ENCODE measurements at regions not wholly inside any gene's neighbourhood (a gene's known extent, or its start where the extent isn't known, plus 50 kb on each side); places are given as distances from the start of the nearest gene placed in this dataset.
"Not testable (repeated sequence)": the region's sequence is repeated elsewhere in the genome, so short reads cannot be mapped to it uniquely, and the experiment has no call there.

- no peak for DNase-seq
- no peaks in the 10 kb centered on the region for H3K27me3 ChIP-seq
- no peaks in the 10 kb centered on the region for H3K4me1 ChIP-seq
- no peak overlapping the region for H3K4me3 ChIP-seq
- H3K36me3 ChIP-seq = no peaks in the 10 kb centered on the region
- H3K27ac ChIP-seq = no peak overlapping the region
- no peaks in the 10 kb centered on the region for H3K9me3 ChIP-seq
- no peak for TF ChIP-seq POLR2A (IDR thresholded peaks at IDR 0.05)
- TF ChIP-seq CTCF (IDR thresholded peaks at IDR 0.05) = no peak
- intact Hi-C loops (cut with DNase I; ENCODE audit: low total_unique reads) = no loop called here
These were observed 108.4 kb upstream of the RORA start for GRCh38 chr15:61337541-61337940.

- Histone ChIP-seq H3K36me3 (no peaks in the 10 kb centered on the region), H3K4me1 (no peaks in the 10 kb centered on the region), H3K4me3 (no peak overlapping the region), H3K27me3 (no peaks in the 10 kb centered on the region), H3K27ac (no peak overlapping the region), H3K9me3 (no peaks in the 10 kb centered on the region)
- intact Hi-C loops (cut with DNase I; ENCODE audit: low total_unique reads) = no loop called here
- DNase-seq = no peak
- no peak for TF ChIP-seq POLR2A (IDR thresholded peaks at IDR 0.05)
- TF ChIP-seq CTCF (IDR thresholded peaks at IDR 0.05) = no peak
These were observed 107.0 kb upstream of the RORA start for GRCh38 chr15:61336026-61336638.

- H3K4me3 ChIP-seq; H3K27ac ChIP-seq; intact Hi-C loops (cut with DNase I; ENCODE audit: low total_unique reads): not testable (repeated sequence)
These were observed 105.6 kb upstream of the RORA start for GRCh38 chr15:61334714-61335113.

DNA sequence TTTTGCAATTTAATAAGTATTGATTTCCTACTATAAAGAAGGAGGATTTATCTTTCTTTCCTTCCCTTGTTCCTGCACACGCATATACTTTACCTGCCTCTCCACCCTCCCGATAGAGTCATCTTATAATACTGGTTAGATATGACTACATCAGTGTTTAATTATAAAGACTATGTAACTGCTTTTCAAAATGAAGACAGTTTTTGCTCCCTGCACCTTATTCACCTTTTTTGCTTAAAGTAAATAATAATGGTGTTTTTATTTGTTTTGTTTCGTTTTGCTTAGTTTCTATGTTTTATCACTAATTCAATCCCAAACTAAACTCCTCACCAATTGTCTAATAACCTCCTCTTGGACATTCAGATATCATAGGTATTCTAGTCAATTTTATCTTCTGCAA, 101.9 kb upstream of the RORA start:
- no peak for DNase-seq
- intact Hi-C loops (cut with DNase I; ENCODE audit: low total_unique reads) = no loop called here
- no peaks in the 10 kb centered on the region for H3K27me3 ChIP-seq
- TF ChIP-seq CTCF (IDR thresholded peaks at IDR 0.05) (no peak), POLR2A (IDR thresholded peaks at IDR 0.05) (no peak)
- H3K9me3 ChIP-seq = no peaks in the 10 kb centered on the region
- no peak overlapping the region for H3K27ac ChIP-seq
- H3K4me3 ChIP-seq = no peak overlapping the region
- no peaks in the 10 kb centered on the region for H3K4me1 ChIP-seq
- H3K36me3 ChIP-seq = no peaks in the 10 kb centered on the region

More at GRCh38 chr15:61334714-61335113, 105.6 kb upstream of the RORA start:
- H3K36me3 ChIP-seq, DNase-seq, H3K9me3 ChIP-seq, H3K4me1 ChIP-seq, H3K27me3 ChIP-seq: not testable (repeated sequence)

GRCh38 chr15:61327019-61327631, 98.0 kb upstream of the RORA start:
- TF ChIP-seq POLR2A (IDR thresholded peaks at IDR 0.05) = no peak
- TF ChIP-seq CTCF (IDR thresholded peaks at IDR 0.05) = no peak
- intact Hi-C loops (cut with DNase I; ENCODE audit: low total_unique reads) = no loop called here
- Histone ChIP-seq H3K36me3 (no peaks in the 10 kb centered on the region), H3K27me3 (no peaks in the 10 kb centered on the region), H3K27ac (no peak overlapping the region), H3K9me3 (no peaks in the 10 kb centered on the region), H3K4me1 (no peaks in the 10 kb centered on the region), H3K4me3 (no peak overlapping the region)
- DNase-seq = no peak

Measured in uterus (tissue), 3 donors.